Thyroid gland (tissue), 4 donors: ENCODE measurements at regions not wholly inside any gene's neighbourhood (a gene's known extent, or its start where the extent isn't known, plus 50 kb on each side); places are given as distances from the start of the nearest gene placed in this dataset.

ENCODE experiments used
- POLR2A ChIP-seq, 2 donors: fragments of 450-650 bp; IDR thresholded peaks; one replicate each; pipeline ENCODE4 v1.6.1; 2017; ENCODE audit warnings: antibody characterized with exemption in 2 of 2, mild to moderate bottlenecking in 2 of 2, moderate library complexity in 1 of 2
- TF ChIP-seq, protein P1 (sequence below), 6 experiments: fragments of 200-600 bp in 3 of 6; fragments of 450-650 bp in 3 of 6; sonication (generic) in 3 of 6; IDR thresholded peaks; one replicate each; pipeline ENCODE4 v1.5.1; 2016 to 2019; ENCODE audit warnings: antibody characterized with exemption in 6 of 6, mild to moderate bottlenecking in 2 of 6, inconsistent platforms in 1 of 6, moderate library complexity in 1 of 6

DNA sequence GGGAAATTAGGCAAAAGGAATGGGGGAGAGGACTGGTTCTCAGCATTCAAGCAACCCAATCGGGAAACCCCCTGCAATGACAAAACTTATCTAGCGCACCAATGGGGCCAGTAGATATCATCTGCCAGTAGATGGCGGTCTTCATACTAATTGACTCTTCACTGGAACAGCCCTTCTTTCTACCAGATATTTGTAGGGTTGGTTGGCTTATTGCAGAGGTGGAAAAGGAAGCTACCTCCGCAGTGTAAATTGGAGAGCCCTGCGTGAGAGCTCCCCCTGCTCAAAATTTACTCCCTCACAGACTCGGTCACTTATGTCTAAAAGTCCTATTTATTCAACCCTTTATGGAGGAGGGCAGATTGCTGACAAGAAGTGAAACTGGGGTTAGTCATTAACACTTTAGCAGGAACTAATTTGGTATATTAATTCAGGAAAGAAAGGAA lies 166.1 kb upstream of the CCND2 start:
- no peak for TF ChIP-seq POLR2A (IDR thresholded peaks at IDR 0.05)
- TF ChIP-seq, protein P1, sequence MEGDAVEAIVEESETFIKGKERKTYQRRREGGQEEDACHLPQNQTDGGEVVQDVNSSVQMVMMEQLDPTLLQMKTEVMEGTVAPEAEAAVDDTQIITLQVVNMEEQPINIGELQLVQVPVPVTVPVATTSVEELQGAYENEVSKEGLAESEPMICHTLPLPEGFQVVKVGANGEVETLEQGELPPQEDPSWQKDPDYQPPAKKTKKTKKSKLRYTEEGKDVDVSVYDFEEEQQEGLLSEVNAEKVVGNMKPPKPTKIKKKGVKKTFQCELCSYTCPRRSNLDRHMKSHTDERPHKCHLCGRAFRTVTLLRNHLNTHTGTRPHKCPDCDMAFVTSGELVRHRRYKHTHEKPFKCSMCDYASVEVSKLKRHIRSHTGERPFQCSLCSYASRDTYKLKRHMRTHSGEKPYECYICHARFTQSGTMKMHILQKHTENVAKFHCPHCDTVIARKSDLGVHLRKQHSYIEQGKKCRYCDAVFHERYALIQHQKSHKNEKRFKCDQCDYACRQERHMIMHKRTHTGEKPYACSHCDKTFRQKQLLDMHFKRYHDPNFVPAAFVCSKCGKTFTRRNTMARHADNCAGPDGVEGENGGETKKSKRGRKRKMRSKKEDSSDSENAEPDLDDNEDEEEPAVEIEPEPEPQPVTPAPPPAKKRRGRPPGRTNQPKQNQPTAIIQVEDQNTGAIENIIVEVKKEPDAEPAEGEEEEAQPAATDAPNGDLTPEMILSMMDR (IDR thresholded peaks at IDR 0.05) = peak in 5 of 6 experiments; percentile 39 to 64 (median 56)
